ENCODE measurements at regions not wholly inside any gene's neighbourhood (a gene's known extent, or its start where the extent isn't known, plus 50 kb on each side); places are given as distances from the start of the nearest gene placed in this dataset.
"Not testable (repeated sequence)": the region's sequence is repeated elsewhere in the genome, so short reads cannot be mapped to it uniquely, and the experiment has no call there.

GRCh38 chr7:15836651-15837050 lies 150.2 kb upstream of the MEOX2 start:
- CTCF ChIA-PET: no interaction called here
- H3K4me3 Mint-ChIP-seq: no peak overlapping the region
- no peak for DNase-seq
- POLR2A ChIA-PET: no interaction called here
- H3K9me3 Mint-ChIP-seq (ENCODE audit: insufficient read depth): no peaks in the 10 kb centered on the region
- no peaks in the 10 kb centered on the region for H3K36me3 Mint-ChIP-seq (ENCODE audit: low read depth)
- H3K27me3 Mint-ChIP-seq (ENCODE audit: low read depth): no peaks in the 10 kb centered on the region
- ATAC-seq: no peak
- no peaks in the 10 kb centered on the region for H3K4me1 Mint-ChIP-seq (ENCODE audit: low read depth)
- no peak overlapping the region for H3K27ac Mint-ChIP-seq

GRCh38 chr7:15836041-15836440 lies 149.6 kb upstream of the MEOX2 start:
- no peaks in the 10 kb centered on the region for H3K4me1 Mint-ChIP-seq (ENCODE audit: low read depth)
- CTCF ChIA-PET: no interaction called here
- no peaks in the 10 kb centered on the region for H3K36me3 Mint-ChIP-seq (ENCODE audit: low read depth)
- POLR2A ChIA-PET: no interaction called here
- no peaks in the 10 kb centered on the region for H3K9me3 Mint-ChIP-seq (ENCODE audit: insufficient read depth)
- no peak for DNase-seq
- no peak for ATAC-seq
- no peak overlapping the region for H3K4me3 Mint-ChIP-seq
- no peak overlapping the region for H3K27ac Mint-ChIP-seq
- no peaks in the 10 kb centered on the region for H3K27me3 Mint-ChIP-seq (ENCODE audit: low read depth)

- Mint-ChIP-seq H3K9me3 (ENCODE audit: insufficient read depth) (no peaks in the 10 kb centered on the region), H3K4me3 (no peak overlapping the region), H3K36me3 (ENCODE audit: low read depth) (no peaks in the 10 kb centered on the region), H3K27me3 (ENCODE audit: low read depth) (no peaks in the 10 kb centered on the region), H3K4me1 (ENCODE audit: low read depth) (no peaks in the 10 kb centered on the region), H3K27ac (no peak overlapping the region)
- ChIA-PET POLR2A (no interaction called here), CTCF (no interaction called here)
- DNase-seq (no peak), ATAC-seq (no peak)
These were observed 148.0 kb upstream of the MEOX2 start for GRCh38 chr7:15834446-15834845.

GRCh38 chr7:15832996-15833395 lies 146.5 kb upstream of the MEOX2 start:
- no peak for ATAC-seq
- Mint-ChIP-seq H3K9me3 (ENCODE audit: insufficient read depth) (no peaks in the 10 kb centered on the region), H3K27me3 (ENCODE audit: low read depth) (no peaks in the 10 kb centered on the region), H3K4me3 (no peak overlapping the region), H3K36me3 (ENCODE audit: low read depth) (no peaks in the 10 kb centered on the region), H3K27ac (no peak overlapping the region), H3K4me1 (ENCODE audit: low read depth) (no peaks in the 10 kb centered on the region)
- CTCF ChIA-PET: no interaction called here
- no peak for DNase-seq
- POLR2A ChIA-PET: no interaction called here

GRCh38 chr7:15831606-15832005 lies 145.1 kb upstream of the MEOX2 start:
- Mint-ChIP-seq H3K4me3 (no peak overlapping the region), H3K27me3 (ENCODE audit: low read depth) (no peaks in the 10 kb centered on the region), H3K9me3 (ENCODE audit: insufficient read depth) (no peaks in the 10 kb centered on the region), H3K27ac (no peak overlapping the region), H3K36me3 (ENCODE audit: low read depth) (no peaks in the 10 kb centered on the region), H3K4me1 (ENCODE audit: low read depth) (no peaks in the 10 kb centered on the region)
- DNase-seq (no peak), ATAC-seq (no peak)
- CTCF ChIA-PET: no interaction called here
- POLR2A ChIA-PET: no interaction called here

- Mint-ChIP-seq H3K4me1 (ENCODE audit: low read depth) (no peaks in the 10 kb centered on the region), H3K27ac (no peak overlapping the region), H3K4me3 (no peak overlapping the region), H3K36me3 (ENCODE audit: low read depth) (no peaks in the 10 kb centered on the region), H3K27me3 (ENCODE audit: low read depth) (no peaks in the 10 kb centered on the region), H3K9me3 (ENCODE audit: insufficient read depth) (no peaks in the 10 kb centered on the region)
- ChIA-PET POLR2A (no interaction called here), CTCF (no interaction called here)
- no peak for ATAC-seq
- no peak for DNase-seq
These were observed 143.2 kb upstream of the MEOX2 start for GRCh38 chr7:15829691-15830090.

GRCh38 chr7:15828881-15829280 lies 142.4 kb upstream of the MEOX2 start:
- Mint-ChIP-seq H3K27ac (no peak overlapping the region), H3K27me3 (ENCODE audit: low read depth) (no peaks in the 10 kb centered on the region), H3K36me3 (ENCODE audit: low read depth) (no peaks in the 10 kb centered on the region), H3K4me3 (no peak overlapping the region), H3K4me1 (ENCODE audit: low read depth) (no peaks in the 10 kb centered on the region), H3K9me3 (ENCODE audit: insufficient read depth) (no peaks in the 10 kb centered on the region)
- no peak for DNase-seq
- POLR2A ChIA-PET: no interaction called here
- ATAC-seq: no peak
- CTCF ChIA-PET: no interaction called here

- H3K9me3 Mint-ChIP-seq (ENCODE audit: insufficient read depth): peaks cover 7% of the 10 kb centered on the region
- ChIA-PET CTCF (no interaction called here), POLR2A (no interaction called here)
- DNase-seq: no peak
- H3K27ac Mint-ChIP-seq: no peak overlapping the region
- no peaks in the 10 kb centered on the region for H3K36me3 Mint-ChIP-seq (ENCODE audit: low read depth)
- no peaks in the 10 kb centered on the region for H3K27me3 Mint-ChIP-seq (ENCODE audit: low read depth)
- no peaks in the 10 kb centered on the region for H3K4me1 Mint-ChIP-seq (ENCODE audit: low read depth)
- ATAC-seq: no peak
- H3K4me3 Mint-ChIP-seq: no peak overlapping the region
These were observed 135.3 kb upstream of the MEOX2 start for GRCh38 chr7:15821484-15822427.

- no peak overlapping the region for H3K27ac Mint-ChIP-seq
- no peak overlapping the region for H3K4me3 Mint-ChIP-seq
- H3K4me1 Mint-ChIP-seq (ENCODE audit: low read depth): no peaks in the 10 kb centered on the region
- ATAC-seq (no peak), DNase-seq (no peak)
- H3K36me3 Mint-ChIP-seq (ENCODE audit: low read depth): no peaks in the 10 kb centered on the region
- peaks cover 7% of the 10 kb centered on the region for H3K9me3 Mint-ChIP-seq (ENCODE audit: insufficient read depth)
- no peaks in the 10 kb centered on the region for H3K27me3 Mint-ChIP-seq (ENCODE audit: low read depth)
- POLR2A ChIA-PET: no interaction called here
- CTCF ChIA-PET: no interaction called here
These were observed 133.8 kb upstream of the MEOX2 start for GRCh38 chr7:15820319-15820718.

GRCh38 chr7:15816835-15817426 lies 130.4 kb upstream of the MEOX2 start:
- DNase-seq (no peak), ATAC-seq (no peak)
- Mint-ChIP-seq H3K4me3 (no peak overlapping the region), H3K27me3 (ENCODE audit: low read depth) (no peaks in the 10 kb centered on the region), H3K4me1 (ENCODE audit: low read depth) (no peaks in the 10 kb centered on the region), H3K27ac (no peak overlapping the region), H3K9me3 (ENCODE audit: insufficient read depth) (peaks cover 12% of the 10 kb centered on the region), H3K36me3 (ENCODE audit: low read depth) (no peaks in the 10 kb centered on the region)
- POLR2A ChIA-PET: no interaction called here
- CTCF ChIA-PET: no interaction called here

- POLR2A ChIA-PET: no interaction called here
- no peak for DNase-seq
- Mint-ChIP-seq H3K4me3 (no peak overlapping the region), H3K9me3 (ENCODE audit: insufficient read depth) (peaks cover 6% of the 10 kb centered on the region), H3K36me3 (ENCODE audit: low read depth) (no peaks in the 10 kb centered on the region), H3K27me3 (ENCODE audit: low read depth) (no peaks in the 10 kb centered on the region), H3K27ac (no peak overlapping the region), H3K4me1 (ENCODE audit: low read depth) (no peaks in the 10 kb centered on the region)
- no peak for ATAC-seq
- CTCF ChIA-PET: no interaction called here
These were observed 127.0 kb upstream of the MEOX2 start for GRCh38 chr7:15813448-15813847.

GRCh38 chr7:15810383-15810782 lies 123.9 kb upstream of the MEOX2 start:
- H3K36me3 Mint-ChIP-seq (ENCODE audit: low read depth); DNase-seq; H3K27ac Mint-ChIP-seq; H3K27me3 Mint-ChIP-seq (ENCODE audit: low read depth); POLR2A ChIA-PET; H3K4me1 Mint-ChIP-seq (ENCODE audit: low read depth); H3K4me3 Mint-ChIP-seq; ATAC-seq; CTCF ChIA-PET: not testable (repeated sequence)
- peaks cover 10% of the 10 kb centered on the region for H3K9me3 Mint-ChIP-seq (ENCODE audit: insufficient read depth)

GRCh38 chr7:15809936-15810335 lies 123.5 kb upstream of the MEOX2 start:
- DNase-seq; H3K36me3 Mint-ChIP-seq (ENCODE audit: low read depth); POLR2A ChIA-PET; CTCF ChIA-PET; ATAC-seq; H3K4me1 Mint-ChIP-seq (ENCODE audit: low read depth); H3K4me3 Mint-ChIP-seq; H3K27ac Mint-ChIP-seq; H3K27me3 Mint-ChIP-seq (ENCODE audit: low read depth): not testable (repeated sequence)
- peaks cover 10% of the 10 kb centered on the region for H3K9me3 Mint-ChIP-seq (ENCODE audit: insufficient read depth)

Measured in activated CD8-positive, alpha-beta T cell treated with anti-CD3 and anti-CD28 coated beads, Interleukin-2, amount 10 ng/mL, durations not matched to agents 7 days and 5 days (primary cell).